Testis (tissue), 2 donors: ENCODE measurements at regions not wholly inside any gene's neighbourhood (a gene's known extent, or its start where the extent isn't known, plus 50 kb on each side); places are given as distances from the start of the nearest gene placed in this dataset.

Experiments used
- CTCF ChIP-seq, 3 experiments: fragments of 450-650 bp in 2 of 3; fragments of 200-600 bp in 1 of 3; sonication (generic) in 1 of 3; IDR thresholded peaks; one replicate each; pipeline ENCODE4 v1.5.1; 2016 to 2019; ENCODE audit warnings: antibody characterized with exemption in 3 of 3, mild to moderate bottlenecking in 2 of 3, moderate library complexity in 1 of 3
- POLR2A ChIP-seq: fragments of 450-650 bp; IDR thresholded peaks from one replicate; pipeline ENCODE4 v1.6.1; 2017; ENCODE audit warnings: antibody characterized with exemption, mild to moderate bottlenecking, moderate library complexity

GRCh38 chr10:64040781-64041180, 519.6 kb downstream of the REEP3 start:
- TF ChIP-seq POLR2A (no peak), CTCF (IDR thresholded peaks at IDR 0.05) (no peak)
